GM12878 (cell line): ENCODE measurements at regions not wholly inside any gene's neighbourhood (a gene's known extent, or its start where the extent isn't known, plus 50 kb on each side); places are given as distances from the start of the nearest gene placed in this dataset.

Source experiments
- BRCA1 ChIP-seq: IDR thresholded peaks from 2 replicates; pipeline ENCODE4 v1.6.1; 2011; ENCODE audit warnings: low read depth, low read length, improper control_type of control experiment
- EZH2 ChIP-seq: IDR thresholded peaks from 2 replicates; pipeline ENCODE4 v1.6.1; 2012; ENCODE audit warnings: low read depth, mild to moderate bottlenecking, control low read depth, inconsistent platforms, low read length, borderline replicate concordance; ENCODE audit not compliant: control insufficient read depth
- KDM1A ChIP-seq: fragments of 200-600 bp; sonication (generic); IDR thresholded peaks from 2 replicates; pipeline ENCODE4 v1.6.1; 2016; ENCODE audit warnings: borderline replicate concordance
- POU2F2 ChIP-seq: IDR thresholded peaks from 3 replicates; pipeline ENCODE4 v1.6.1; 2011; ENCODE audit warnings: low read depth, mild to moderate bottlenecking, low read length, borderline replicate concordance
- YBX1 ChIP-seq: fragments of 450-650 bp; IDR thresholded peaks from 2 replicates; pipeline ENCODE4 v1.6.1; 2016; ENCODE audit warnings: antibody characterized with exemption
- TF ChIP-seq, protein P1 (sequence below): IDR thresholded peaks from 2 replicates; pipeline ENCODE4 v1.6.1; 2011; ENCODE audit warnings: low read depth, low read length, improper control_type of control experiment, borderline replicate concordance
- TF ChIP-seq, protein P2 (sequence below): IDR thresholded peaks from 2 replicates; pipeline ENCODE4 v1.6.1; 2011; ENCODE audit warnings: low read depth, mild to moderate bottlenecking, low read length, moderate library complexity, borderline replicate concordance; ENCODE audit errors: extremely low read depth
- TF ChIP-seq, protein P3 (sequence below): fragments of 450-650 bp; IDR thresholded peaks from 2 replicates; pipeline ENCODE4 v1.6.1; 2016; ENCODE audit warnings: mild to moderate bottlenecking
- TF ChIP-seq, protein P4 (sequence below): fragments of 450-650 bp; IDR thresholded peaks from 2 replicates; pipeline ENCODE4 v1.6.1; 2017; ENCODE audit warnings: borderline replicate concordance
- TF ChIP-seq, protein P5 (sequence below): fragments of 450-650 bp; IDR thresholded peaks from 2 replicates; pipeline ENCODE4 v1.6.1; 2017; ENCODE audit warnings: mild to moderate bottlenecking
- TF ChIP-seq, protein P6 (sequence below), 3 experiments: IDR thresholded peaks in 2 of 3; conservative IDR thresholded peaks in 1 of 3; 2 replicates each; pipeline ENCODE4 v1.5.1; 2011; ENCODE audit warnings: low read depth in 3 of 3, low read length in 3 of 3, mild to moderate bottlenecking in 3 of 3, control low read depth in 2 of 3, moderate library complexity in 2 of 3, inconsistent platforms in 1 of 3, mixed read lengths in 1 of 3; ENCODE audit not compliant: control insufficient read depth in 2 of 3, insufficient read depth in 1 of 3; ENCODE audit errors: extremely low read depth in 1 of 3
- TF ChIP-seq, protein P7 (sequence below): IDR thresholded peaks from 2 replicates; pipeline ENCODE4 v1.6.1; 2012; ENCODE audit warnings: low read depth, low read length, improper control_type of control experiment

DNA sequence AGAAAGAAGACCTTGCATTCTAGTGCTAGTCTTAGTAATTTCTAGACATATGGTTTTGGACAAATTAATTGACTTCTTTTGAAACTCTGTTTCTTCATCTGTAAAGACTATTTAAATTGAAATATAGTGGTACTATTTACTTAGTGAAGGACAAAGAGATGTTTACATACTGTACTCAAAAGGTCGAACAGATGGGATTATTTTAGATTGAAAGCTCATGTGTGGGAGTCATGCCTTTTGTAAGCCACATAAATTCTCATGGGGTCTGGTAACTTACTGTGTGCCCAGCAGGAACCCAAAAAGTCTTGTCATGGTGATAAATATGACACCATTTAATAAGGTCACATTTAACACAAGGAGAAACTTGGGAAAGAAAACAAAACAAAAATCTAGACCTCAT, 368.2 kb upstream of the CITED2 start:
- TF ChIP-seq POU2F2 (no peak), BRCA1 (no peak), YBX1 (no peak), EZH2 (no peak), KDM1A (no peak)
- TF ChIP-seq, protein P1, sequence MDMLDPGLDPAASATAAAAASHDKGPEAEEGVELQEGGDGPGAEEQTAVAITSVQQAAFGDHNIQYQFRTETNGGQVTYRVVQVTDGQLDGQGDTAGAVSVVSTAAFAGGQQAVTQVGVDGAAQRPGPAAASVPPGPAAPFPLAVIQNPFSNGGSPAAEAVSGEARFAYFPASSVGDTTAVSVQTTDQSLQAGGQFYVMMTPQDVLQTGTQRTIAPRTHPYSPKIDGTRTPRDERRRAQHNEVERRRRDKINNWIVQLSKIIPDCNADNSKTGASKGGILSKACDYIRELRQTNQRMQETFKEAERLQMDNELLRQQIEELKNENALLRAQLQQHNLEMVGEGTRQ: no peak
- TF ChIP-seq, protein P2, sequence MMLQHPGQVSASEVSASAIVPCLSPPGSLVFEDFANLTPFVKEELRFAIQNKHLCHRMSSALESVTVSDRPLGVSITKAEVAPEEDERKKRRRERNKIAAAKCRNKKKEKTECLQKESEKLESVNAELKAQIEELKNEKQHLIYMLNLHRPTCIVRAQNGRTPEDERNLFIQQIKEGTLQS: no peak
- TF ChIP-seq, protein P3, sequence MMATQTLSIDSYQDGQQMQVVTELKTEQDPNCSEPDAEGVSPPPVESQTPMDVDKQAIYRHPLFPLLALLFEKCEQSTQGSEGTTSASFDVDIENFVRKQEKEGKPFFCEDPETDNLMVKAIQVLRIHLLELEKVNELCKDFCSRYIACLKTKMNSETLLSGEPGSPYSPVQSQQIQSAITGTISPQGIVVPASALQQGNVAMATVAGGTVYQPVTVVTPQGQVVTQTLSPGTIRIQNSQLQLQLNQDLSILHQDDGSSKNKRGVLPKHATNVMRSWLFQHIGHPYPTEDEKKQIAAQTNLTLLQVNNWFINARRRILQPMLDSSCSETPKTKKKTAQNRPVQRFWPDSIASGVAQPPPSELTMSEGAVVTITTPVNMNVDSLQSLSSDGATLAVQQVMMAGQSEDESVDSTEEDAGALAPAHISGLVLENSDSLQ: no peak
- TF ChIP-seq, protein P4, sequence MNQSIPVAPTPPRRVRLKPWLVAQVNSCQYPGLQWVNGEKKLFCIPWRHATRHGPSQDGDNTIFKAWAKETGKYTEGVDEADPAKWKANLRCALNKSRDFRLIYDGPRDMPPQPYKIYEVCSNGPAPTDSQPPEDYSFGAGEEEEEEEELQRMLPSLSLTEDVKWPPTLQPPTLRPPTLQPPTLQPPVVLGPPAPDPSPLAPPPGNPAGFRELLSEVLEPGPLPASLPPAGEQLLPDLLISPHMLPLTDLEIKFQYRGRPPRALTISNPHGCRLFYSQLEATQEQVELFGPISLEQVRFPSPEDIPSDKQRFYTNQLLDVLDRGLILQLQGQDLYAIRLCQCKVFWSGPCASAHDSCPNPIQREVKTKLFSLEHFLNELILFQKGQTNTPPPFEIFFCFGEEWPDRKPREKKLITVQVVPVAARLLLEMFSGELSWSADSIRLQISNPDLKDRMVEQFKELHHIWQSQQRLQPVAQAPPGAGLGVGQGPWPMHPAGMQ: no peak
- TF ChIP-seq, protein P5, sequence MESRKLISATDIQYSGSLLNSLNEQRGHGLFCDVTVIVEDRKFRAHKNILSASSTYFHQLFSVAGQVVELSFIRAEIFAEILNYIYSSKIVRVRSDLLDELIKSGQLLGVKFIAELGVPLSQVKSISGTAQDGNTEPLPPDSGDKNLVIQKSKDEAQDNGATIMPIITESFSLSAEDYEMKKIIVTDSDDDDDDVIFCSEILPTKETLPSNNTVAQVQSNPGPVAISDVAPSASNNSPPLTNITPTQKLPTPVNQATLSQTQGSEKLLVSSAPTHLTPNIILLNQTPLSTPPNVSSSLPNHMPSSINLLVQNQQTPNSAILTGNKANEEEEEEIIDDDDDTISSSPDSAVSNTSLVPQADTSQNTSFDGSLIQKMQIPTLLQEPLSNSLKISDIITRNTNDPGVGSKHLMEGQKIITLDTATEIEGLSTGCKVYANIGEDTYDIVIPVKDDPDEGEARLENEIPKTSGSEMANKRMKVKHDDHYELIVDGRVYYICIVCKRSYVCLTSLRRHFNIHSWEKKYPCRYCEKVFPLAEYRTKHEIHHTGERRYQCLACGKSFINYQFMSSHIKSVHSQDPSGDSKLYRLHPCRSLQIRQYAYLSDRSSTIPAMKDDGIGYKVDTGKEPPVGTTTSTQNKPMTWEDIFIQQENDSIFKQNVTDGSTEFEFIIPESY: no peak
- TF ChIP-seq, protein P6, sequence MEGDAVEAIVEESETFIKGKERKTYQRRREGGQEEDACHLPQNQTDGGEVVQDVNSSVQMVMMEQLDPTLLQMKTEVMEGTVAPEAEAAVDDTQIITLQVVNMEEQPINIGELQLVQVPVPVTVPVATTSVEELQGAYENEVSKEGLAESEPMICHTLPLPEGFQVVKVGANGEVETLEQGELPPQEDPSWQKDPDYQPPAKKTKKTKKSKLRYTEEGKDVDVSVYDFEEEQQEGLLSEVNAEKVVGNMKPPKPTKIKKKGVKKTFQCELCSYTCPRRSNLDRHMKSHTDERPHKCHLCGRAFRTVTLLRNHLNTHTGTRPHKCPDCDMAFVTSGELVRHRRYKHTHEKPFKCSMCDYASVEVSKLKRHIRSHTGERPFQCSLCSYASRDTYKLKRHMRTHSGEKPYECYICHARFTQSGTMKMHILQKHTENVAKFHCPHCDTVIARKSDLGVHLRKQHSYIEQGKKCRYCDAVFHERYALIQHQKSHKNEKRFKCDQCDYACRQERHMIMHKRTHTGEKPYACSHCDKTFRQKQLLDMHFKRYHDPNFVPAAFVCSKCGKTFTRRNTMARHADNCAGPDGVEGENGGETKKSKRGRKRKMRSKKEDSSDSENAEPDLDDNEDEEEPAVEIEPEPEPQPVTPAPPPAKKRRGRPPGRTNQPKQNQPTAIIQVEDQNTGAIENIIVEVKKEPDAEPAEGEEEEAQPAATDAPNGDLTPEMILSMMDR (IDR thresholded peaks at IDR 0.05 in 2 of 3, conservative IDR thresholded peaks at IDR 0.05 in 1 of 3; ENCODE audit: control insufficient read depth in 2 of 3, extremely low read depth in 1 of 3, insufficient read depth in 1 of 3, low read depth in 3 of 3, low read length in 3 of 3): no peak
- TF ChIP-seq, protein P7, sequence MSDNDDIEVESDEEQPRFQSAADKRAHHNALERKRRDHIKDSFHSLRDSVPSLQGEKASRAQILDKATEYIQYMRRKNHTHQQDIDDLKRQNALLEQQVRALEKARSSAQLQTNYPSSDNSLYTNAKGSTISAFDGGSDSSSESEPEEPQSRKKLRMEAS: no peak
